Psoas muscle (tissue), 7 donors: ENCODE measurements at regions not wholly inside any gene's neighbourhood (a gene's known extent, or its start where the extent isn't known, plus 50 kb on each side); places are given as distances from the start of the nearest gene placed in this dataset.

Experiments
- ATAC-seq, 4 donors: fragments of 200-7000 bp; cut with Tn5 transposase; one replicate each; pipeline ENCODE4 v1.9.1; 2020; ENCODE audit warnings: moderate library complexity in 3 of 4, mild to moderate bottlenecking in 2 of 4
- DNase-seq, 2 donors: peaks; one replicate each; pipeline ENCODE4 v3.0.0-alpha.2; 2020
- H3K27ac ChIP-seq: fragments of 200-600 bp; one replicate; pipeline ENCODE4 v1.8.0; 2022
- H3K27me3 ChIP-seq, 3 donors: fragments of 200-600 bp in 1 of 3; one replicate each; pipeline versions ENCODE4 v1.6.1 to v1.8.0; 2013 to 2022; ENCODE audit warnings: low read length in 2 of 3, mild to moderate bottlenecking in 2 of 3, moderate library complexity in 1 of 3; ENCODE audit not compliant: insufficient read depth in 3 of 3
- H3K36me3 ChIP-seq, 2 donors: fragments of 200-600 bp in 1 of 2; one replicate each; pipeline versions ENCODE4 v1.6.1 to v1.8.0; 2013 to 2022; ENCODE audit warnings: low read depth in 1 of 2, mild to moderate bottlenecking in 1 of 2, moderate library complexity in 1 of 2; ENCODE audit not compliant: insufficient read depth in 1 of 2
- H3K4me1 ChIP-seq: fragments of 200-600 bp; one replicate; pipeline ENCODE4 v1.8.0; 2022
- H3K4me3 ChIP-seq: fragments of 200-600 bp; one replicate; pipeline ENCODE4 v1.8.0; 2022; ENCODE audit warnings: mild to moderate bottlenecking
- H3K9me3 ChIP-seq: fragments of 200-600 bp; one replicate; pipeline ENCODE4 v1.8.0; 2022
- CTCF ChIP-seq: fragments of 200-600 bp; IDR thresholded peaks from one replicate; pipeline ENCODE4 v1.8.0; 2022; ENCODE audit warnings: antibody characterized with exemption
- WGBS, 3 donors: extraction: QIAGEN DNeasy Blood & Tissue Kit; methylation state at CpG; one replicate each; pipeline versions ENCODE4 v1.1.6 to v1.1.7; 2013; 5-methylcytosine and 5-hydroxymethylcytosine counted together
- intact Hi-C, 2 donors: fragments of 100-400 bp; cut with DNase I; formaldehyde crosslinking; loops; one replicate each; pipeline versions ENCODE4 v1.11.0 to v1.14.2; 2022
- donor health status: healthy with polysubstance abuse.
- donor health status: DM: no; HTN: no; CAD: no; lungs with moderate emphysema.
- donor health status: Bipolar disorder and iron deficiency.
- donor health status: healthy.
- donor health status: DM: yes; HTN: yes; CAD: no.
- donor health status: DM: no; HTN: no; CAD: no.
- donor health status: DM: yes; HTN: yes; CAD: no.

GRCh38 chr7:36006636-36007229, 146.3 kb upstream of the EEPD1 start:
- Histone ChIP-seq H3K4me1 (no peaks in the 10 kb centered on the region), H3K9me3 (no peaks in the 10 kb centered on the region), H3K4me3 (no peak overlapping the region), H3K27me3 (no peaks in the 10 kb centered on the region), H3K27ac (no peak overlapping the region), H3K36me3 (no peaks in the 10 kb centered on the region)
- ATAC-seq = no peak
- TF ChIP-seq CTCF = no peak
- intact Hi-C loops = no loop called here
- 65 to 76% (median 72%) methylated on average over 5 of the region's 5 CpGs for WGBS, 3 donors
- DNase-seq = no peak

GRCh38 chr7:36010656-36011587, 142.1 kb upstream of the EEPD1 start:
- Histone ChIP-seq H3K9me3 (no peaks in the 10 kb centered on the region), H3K4me3 (no peak overlapping the region), H3K27me3 (no peaks in the 10 kb centered on the region), H3K27ac (no peak overlapping the region), H3K36me3 (no peaks in the 10 kb centered on the region), H3K4me1 (no peaks in the 10 kb centered on the region)
- intact Hi-C loops = no loop called here
- no peak for DNase-seq
- TF ChIP-seq CTCF = no peak
- WGBS, 3 donors = 77 to 81% (median 81%) methylated on average over 11 of the region's 11 CpGs
- ATAC-seq = no peak

DNA sequence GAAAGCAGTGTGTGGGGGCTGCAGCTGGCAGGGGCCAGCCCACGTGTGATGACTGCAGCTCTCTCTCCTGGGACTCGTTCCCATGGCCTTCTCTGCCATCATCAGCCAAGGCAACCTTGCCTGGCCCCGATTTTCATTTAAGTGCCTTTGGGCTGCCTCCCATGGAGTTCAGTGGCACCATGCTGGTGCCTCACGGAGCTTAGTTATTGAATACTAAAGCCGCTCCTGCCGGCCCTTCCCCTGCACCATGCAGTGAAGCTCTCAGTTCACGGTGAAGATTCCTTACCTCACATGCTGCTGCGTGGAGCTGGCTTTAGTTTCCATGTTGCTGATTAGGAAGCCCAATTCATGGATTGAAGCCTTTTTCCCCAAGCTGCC, 141.5 kb upstream of the EEPD1 start:
- no peak for ATAC-seq
- H3K36me3 ChIP-seq = no peaks in the 10 kb centered on the region
- no peak for TF ChIP-seq CTCF
- no peaks in the 10 kb centered on the region for H3K27me3 ChIP-seq
- H3K4me3 ChIP-seq = no peak overlapping the region
- H3K9me3 ChIP-seq = no peaks in the 10 kb centered on the region
- no peak for DNase-seq
- WGBS, 3 donors = 54 to 63% (median 59%) methylated on average over 8 of the region's 8 CpGs
- intact Hi-C loops = no loop called here
- no peaks in the 10 kb centered on the region for H3K4me1 ChIP-seq
- no peak overlapping the region for H3K27ac ChIP-seq

GRCh38 chr7:36013246-36014014, 139.6 kb upstream of the EEPD1 start:
- H3K4me1 ChIP-seq = no peaks in the 10 kb centered on the region
- whole genome bisulfite sequencing, 3 donors = 88 to 91% (median 91%) methylated on average over 7 of the region's 7 CpGs
- H3K36me3 ChIP-seq = no peaks in the 10 kb centered on the region
- no peak overlapping the region for H3K4me3 ChIP-seq
- no peak for ATAC-seq
- intact Hi-C loops = no loop called here
- no peak for DNase-seq
- no peaks in the 10 kb centered on the region for H3K27me3 ChIP-seq
- H3K27ac ChIP-seq = no peak overlapping the region
- H3K9me3 ChIP-seq = no peaks in the 10 kb centered on the region
- TF ChIP-seq CTCF = no peak
